ENCODE measurements at regions not wholly inside any gene's neighbourhood (a gene's known extent, or its start where the extent isn't known, plus 50 kb on each side); places are given as distances from the start of the nearest gene placed in this dataset.

DNA sequence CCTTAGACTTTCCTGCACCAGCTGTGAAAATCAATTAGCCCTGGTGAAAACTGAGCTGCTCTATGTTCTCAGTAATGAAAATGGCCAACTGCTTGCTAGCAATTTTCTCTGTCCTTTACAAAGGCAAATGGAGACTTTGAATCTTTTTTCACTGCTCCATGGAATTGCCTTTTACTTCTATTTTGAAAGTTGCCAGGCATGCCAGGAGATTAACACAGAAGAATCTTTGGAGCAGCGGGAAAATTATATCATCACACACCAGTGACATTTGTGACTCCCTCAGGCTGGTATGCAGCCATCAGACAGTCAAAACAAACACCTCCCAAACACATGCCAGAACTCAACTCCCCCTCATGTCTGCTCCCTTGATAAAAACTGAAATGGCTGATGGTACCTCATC is 872.0 kb upstream of the FLRT2 start:
- no peak for DNase-seq

- no peak for DNase-seq
Observed at GRCh38 chr14:84670796-84671195, 859.1 kb upstream of the FLRT2 start.

DNA sequence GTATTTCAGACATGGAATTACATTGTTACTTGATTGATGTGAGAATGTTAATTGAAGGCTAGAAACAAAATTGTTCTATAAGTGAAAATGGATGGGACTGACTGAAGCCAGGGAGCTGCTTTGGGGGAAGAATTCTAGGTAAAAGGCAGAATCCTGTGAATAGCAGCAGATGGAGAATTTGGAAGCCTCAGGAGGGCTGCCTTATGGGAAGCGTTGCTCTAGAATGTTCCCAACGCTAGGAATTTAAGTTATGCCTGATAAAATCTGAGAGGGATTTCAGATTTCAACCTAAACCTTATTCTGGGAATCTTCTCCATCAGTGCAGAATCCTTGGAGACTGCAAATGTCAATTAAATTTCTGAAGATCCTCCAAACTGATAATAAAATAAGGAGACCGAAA is 858.2 kb upstream of the FLRT2 start:
- DNase-seq, result no peak

GRCh38 chr14:84674636-84675035 is 855.3 kb upstream of the FLRT2 start:
- no peak for DNase-seq

DNA sequence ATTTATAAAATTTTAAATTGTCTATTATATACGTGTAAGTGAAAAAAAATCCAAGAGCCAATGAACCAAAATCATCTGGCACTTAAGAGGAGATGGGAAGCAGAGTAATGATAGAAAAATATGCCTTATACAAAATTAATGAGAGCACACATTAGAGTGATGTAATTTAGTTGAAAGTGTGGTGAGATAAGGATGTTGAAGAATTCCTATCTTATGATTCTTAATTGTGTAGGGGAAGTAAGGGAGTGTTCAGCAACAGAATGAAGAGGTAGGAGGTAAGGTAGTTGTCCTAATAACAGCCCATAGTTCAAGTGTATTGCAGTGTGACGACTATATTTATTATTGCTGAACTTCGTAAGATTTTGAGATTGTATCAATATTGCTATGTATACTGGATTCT is 843.4 kb upstream of the FLRT2 start:
- no peak for DNase-seq

GRCh38 chr14:84688297-84689025 is 841.5 kb upstream of the FLRT2 start:
- no peak for DNase-seq

DNA sequence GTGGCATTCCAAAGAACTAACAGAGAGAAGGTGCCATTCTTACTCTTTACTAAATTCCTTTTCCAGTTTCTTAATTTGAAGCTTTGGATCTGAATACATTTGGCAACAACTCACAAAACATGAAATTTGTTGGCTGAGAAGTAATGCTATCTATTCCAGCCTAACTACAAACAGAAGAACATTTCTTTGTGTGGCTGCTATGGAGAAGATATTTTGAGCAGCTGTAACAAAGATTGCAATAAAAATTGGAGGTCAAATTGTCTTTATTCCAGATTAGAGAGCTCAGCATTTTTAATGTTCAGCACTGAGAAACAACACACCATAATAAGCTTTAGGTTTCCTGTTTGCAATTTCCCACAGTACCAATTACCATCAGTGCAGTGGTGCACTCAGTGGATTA is 835.8 kb upstream of the FLRT2 start:
- DNase-seq, result no peak

DNA sequence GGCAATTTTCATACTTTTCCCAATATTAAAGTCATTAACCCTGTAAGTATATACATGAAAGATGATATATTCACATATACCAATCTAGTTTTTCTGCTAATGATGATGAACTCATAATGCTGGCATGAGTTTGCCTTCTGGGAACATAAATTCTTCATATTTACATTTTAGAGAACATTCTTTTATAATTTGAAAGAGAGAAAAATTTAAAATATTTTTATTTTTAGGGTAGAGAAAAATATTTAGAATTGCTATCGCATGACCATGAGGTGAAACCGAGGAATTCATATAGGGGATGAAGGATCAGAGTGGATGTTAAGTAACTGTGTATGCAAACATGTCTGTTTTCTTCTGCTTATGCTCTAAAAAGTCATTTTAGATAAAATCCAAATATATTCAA is 825.3 kb upstream of the FLRT2 start:
- no peak for DNase-seq

GRCh38 chr14:84707830-84708229 is 822.1 kb upstream of the FLRT2 start:
- no peak for DNase-seq

DNA sequence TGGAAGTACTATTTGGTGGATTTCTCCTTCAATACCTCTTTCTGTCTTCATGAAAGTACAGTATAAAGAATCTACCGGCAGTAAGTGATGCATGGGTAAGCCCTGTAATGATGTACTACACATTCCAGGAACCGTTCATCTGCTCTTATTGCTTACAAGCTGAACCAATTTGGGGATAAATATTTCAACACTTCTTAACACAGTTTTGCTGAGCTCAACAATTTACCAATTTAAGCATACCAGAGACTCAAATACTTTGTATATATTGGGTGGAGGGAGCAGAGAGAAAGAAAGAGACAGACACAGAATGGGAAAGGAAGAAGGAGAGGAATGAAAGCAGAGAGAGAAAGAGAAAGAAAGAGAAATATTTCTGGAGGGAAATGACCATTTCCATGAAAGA is 821.1 kb upstream of the FLRT2 start:
- DNase-seq, result no peak

- DNase-seq, result peak; percentile 1
Observed at GRCh38 chr14:84726471-84726870, 803.5 kb upstream of the FLRT2 start.

DNA sequence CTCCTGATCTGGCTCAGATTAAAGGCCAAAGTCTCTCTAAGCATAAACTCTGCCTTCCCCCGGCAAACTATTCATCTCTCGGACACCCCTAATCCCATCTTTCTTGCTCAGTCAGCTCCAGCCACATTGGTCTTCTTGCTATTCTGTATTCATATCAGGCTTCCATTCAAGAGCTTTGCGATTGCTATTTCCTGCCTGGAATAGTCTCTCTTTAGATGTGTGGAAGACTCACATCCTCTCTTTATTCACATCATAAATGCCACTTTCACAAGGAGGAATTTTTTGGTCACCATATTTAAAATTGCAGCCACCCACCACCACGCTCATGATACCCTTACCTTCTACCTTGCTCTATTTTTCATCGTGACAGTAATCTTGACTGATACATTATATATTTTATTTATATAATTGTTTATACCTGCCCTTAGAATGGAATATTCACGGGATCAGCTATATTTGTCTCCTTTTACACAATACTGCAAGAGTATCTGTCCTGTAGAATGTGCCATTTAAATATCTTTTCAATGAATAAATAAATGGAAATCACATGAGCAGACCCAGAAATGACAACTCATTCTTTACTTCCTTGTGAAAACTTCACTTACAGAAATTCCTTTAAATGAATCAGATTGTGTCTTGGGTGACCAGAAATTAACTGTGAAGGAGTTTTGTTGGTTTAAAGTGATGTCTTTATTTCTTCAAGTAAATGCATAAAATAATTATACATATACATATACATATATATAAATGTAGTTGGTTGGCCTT is 780.6 kb upstream of the FLRT2 start:
- no peak for DNase-seq

DNA sequence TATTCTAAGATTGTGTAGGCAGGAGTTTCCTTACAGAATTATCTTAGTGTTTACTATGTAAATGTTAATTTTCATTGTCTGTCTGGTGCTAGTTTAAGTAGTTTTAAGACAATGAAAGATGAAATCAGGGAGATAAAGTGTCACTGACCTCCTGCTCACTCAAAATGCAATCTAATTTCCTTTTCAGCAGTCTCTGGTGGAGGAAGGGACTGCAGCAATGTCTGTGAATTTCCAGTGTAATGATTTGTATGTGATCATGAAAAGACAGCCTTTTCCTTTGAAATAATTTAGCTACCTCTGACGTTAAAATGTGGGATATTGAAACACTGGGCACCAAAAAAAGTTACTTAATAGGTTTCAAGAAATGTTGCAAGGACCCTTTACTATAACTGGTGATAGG is 779.7 kb upstream of the FLRT2 start:
- no peak for DNase-seq

GRCh38 chr14:84750763-84751554 is 779.0 kb upstream of the FLRT2 start:
- no peak for DNase-seq

DNA sequence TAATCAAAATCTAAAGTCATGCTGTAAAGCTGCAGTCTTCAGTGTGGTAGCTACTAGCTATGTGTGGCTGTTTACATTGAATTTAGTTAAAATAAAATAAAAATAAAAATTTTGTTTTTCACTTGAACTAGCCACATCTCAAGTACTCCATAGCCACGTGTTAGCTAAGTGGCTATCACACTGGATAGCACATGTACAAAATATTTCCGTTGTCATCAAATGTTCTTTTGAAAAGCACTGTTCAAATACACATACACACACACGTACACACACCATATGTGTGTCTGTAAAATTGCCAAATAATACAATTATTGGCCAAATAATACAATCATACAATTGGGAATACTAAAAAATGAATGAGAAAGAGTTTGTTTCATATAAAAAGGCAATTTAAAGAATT is 778.2 kb upstream of the FLRT2 start:
- DNase-seq, result no peak

- no peak for DNase-seq
Observed at GRCh38 chr14:84760489-84761126, 769.3 kb upstream of the FLRT2 start.

DNA sequence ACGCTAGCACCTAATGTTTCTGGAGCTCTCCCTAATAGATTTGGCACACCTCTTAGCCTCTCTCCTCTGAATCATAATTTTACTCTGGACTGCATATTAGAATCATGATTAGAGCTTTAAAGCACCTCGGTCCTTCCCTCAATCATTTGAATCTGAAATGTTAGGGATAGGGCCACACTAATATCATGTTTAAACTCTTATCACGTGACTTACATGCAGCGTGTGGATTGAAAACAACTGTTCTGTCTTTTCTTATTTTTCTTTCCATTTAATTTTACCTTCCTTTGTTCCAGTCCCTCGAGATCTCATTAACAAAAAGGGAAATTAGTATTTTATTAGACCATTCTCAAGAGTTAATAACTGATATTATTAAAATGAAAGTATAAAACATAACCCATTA is 762.5 kb upstream of the FLRT2 start:
- DNase-seq, result no peak

GRCh38 chr14:84770030-84770429 is 759.9 kb upstream of the FLRT2 start:
- DNase-seq, result no peak

DNA sequence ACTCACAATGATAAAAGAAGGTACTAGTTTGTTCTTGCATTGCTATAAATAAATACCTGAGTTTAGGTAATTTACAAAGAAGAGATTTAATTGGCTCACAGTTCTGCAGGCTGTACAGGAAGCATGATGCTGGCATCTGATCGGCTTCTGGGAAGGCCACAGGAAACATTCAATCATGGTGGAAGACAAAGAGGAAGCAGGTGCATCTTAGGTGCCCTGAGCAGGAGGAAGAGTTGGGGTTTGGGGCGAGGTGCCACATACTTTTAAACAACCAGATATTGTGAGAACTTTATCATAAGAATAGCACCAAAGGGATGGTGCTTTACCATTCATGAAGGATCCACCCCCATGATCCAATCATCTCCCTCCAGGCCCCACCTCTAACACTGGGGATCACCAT is 752.6 kb upstream of the FLRT2 start:
- DNase-seq, result no peak

DNA sequence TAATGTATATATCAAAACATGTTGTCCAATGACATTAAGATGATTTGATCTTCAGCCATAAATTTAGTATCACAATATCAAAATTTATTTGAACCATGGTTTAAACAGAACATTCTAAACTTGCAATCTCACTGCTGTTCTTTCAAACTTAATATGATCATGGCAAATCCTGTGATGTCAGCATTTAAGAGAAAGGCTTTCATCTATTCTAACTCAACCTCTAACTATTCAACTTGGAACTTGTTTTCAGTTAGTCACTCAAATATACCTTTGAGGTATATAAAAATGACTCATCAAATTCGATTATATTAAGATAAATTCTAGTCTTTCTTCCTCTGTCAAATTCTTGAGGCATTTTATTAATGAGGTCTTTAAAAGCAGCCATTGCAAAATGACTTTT is 747.0 kb upstream of the FLRT2 start:
- DNase-seq, result no peak

- DNase-seq, result no peak
Observed at GRCh38 chr14:84783511-84783910, 746.4 kb upstream of the FLRT2 start.

DNA sequence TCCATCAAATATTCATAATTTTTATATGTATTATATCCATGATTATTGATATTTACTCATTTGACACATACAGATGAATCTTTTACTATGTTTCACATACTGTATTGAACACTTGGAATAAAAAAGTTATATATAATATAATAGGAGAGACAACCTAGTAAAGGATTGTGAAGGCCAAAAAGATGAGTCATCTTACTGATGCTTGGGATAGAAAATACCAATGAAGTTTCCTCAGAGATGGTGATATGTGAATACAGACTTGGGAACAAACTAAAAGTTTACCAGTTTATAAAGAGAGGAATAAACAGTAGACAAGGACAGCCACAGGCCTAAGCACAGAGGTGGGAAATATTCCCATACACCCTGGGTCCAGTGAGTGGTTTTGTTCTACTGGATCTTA is 743.9 kb upstream of the FLRT2 start:
- DNase-seq, result no peak

DNA sequence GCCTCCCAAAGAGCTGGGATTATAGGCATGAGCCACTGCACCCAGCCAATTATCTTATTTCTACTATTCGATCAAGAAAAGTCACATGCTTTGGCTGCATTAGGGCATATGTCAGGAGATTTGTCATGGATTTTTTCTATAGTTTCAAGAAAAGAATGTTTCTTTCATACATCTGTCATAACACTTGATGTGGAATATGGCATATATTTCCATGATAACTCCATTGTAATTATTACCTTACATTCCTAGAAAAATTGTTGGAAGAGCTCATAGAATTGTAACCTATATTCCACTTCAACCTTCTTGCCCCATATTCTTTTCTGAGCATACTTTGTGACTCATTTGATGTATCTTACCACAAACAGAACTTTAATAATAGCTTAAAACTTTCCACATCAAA is 740.9 kb upstream of the FLRT2 start:
- no peak for DNase-seq
